GM12875 (cell line): ENCODE measurements at regions not wholly inside any gene's neighbourhood (a gene's known extent, or its start where the extent isn't known, plus 50 kb on each side); places are given as distances from the start of the nearest gene placed in this dataset.

Source experiments
- H3K4me3 ChIP-seq: one replicate; pipeline ENCODE4 v1.5.1; 2011; ENCODE audit warnings: low read depth, low read length, control low read depth
- CTCF ChIP-seq: IDR thresholded peaks from 2 replicates; pipeline ENCODE4 v1.5.1; 2011; ENCODE audit warnings: low read depth, mild to moderate bottlenecking, control low read depth, inconsistent platforms, low read length, moderate library complexity, borderline replicate concordance; ENCODE audit not compliant: insufficient read depth

- no peak for TF ChIP-seq CTCF
- H3K4me3 ChIP-seq, result no peak overlapping the region
Observed at GRCh38 chr7:46432708-46433107, 511.6 kb upstream of the IGFBP3 start.

GRCh38 chr7:46428295-46428694 is 507.2 kb upstream of the IGFBP3 start:
- no peak overlapping the region for H3K4me3 ChIP-seq
- no peak for TF ChIP-seq CTCF

GRCh38 chr7:46424934-46425333 is 503.9 kb upstream of the IGFBP3 start:
- TF ChIP-seq CTCF, result no peak
- H3K4me3 ChIP-seq, result no peak overlapping the region

GRCh38 chr7:46421441-46422230 is 500.6 kb upstream of the IGFBP3 start:
- no peak for TF ChIP-seq CTCF
- no peak overlapping the region for H3K4me3 ChIP-seq

GRCh38 chr7:46414946-46415345 is 493.9 kb upstream of the IGFBP3 start:
- no peak for TF ChIP-seq CTCF
- no peak overlapping the region for H3K4me3 ChIP-seq

GRCh38 chr7:46411236-46411635 is 490.2 kb upstream of the IGFBP3 start:
- no peak overlapping the region for H3K4me3 ChIP-seq
- TF ChIP-seq CTCF, result no peak

GRCh38 chr7:46407125-46407524 is 486.1 kb upstream of the IGFBP3 start:
- TF ChIP-seq CTCF, result no peak
- no peak overlapping the region for H3K4me3 ChIP-seq
